HG02885 (cell line): ENCODE measurements at regions not wholly inside any gene's neighbourhood (a gene's known extent, or its start where the extent isn't known, plus 50 kb on each side); places are given as distances from the start of the nearest gene placed in this dataset.

ENCODE experiments used
- ATAC-seq: cut with Tn5 transposase; IDR thresholded peaks from one replicate; pipeline ENCODE4 v1.9.1; 2021; ENCODE audit warnings: mild to moderate bottlenecking; ENCODE audit not compliant: unreplicated experiment, poor library complexity

DNA sequence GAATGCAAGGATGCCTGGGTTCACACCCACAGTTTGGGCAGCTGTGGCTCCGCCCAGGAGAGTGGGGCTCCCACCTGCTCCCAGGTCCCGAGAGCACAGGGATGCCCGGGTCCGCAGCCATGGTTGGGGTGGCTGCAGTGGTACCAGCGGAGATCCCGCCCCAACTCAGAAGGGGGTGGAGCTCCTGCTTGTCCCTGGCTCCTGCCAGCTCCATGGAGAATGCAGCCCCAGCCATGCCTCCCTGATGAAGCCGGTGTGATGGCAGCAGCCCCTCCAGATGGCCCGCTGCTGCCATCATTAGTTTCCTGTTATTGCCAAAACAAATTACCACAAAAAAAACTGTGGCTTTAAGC, 113.1 kb upstream of the RUNX3 start:
- ATAC-seq: no peak

DNA sequence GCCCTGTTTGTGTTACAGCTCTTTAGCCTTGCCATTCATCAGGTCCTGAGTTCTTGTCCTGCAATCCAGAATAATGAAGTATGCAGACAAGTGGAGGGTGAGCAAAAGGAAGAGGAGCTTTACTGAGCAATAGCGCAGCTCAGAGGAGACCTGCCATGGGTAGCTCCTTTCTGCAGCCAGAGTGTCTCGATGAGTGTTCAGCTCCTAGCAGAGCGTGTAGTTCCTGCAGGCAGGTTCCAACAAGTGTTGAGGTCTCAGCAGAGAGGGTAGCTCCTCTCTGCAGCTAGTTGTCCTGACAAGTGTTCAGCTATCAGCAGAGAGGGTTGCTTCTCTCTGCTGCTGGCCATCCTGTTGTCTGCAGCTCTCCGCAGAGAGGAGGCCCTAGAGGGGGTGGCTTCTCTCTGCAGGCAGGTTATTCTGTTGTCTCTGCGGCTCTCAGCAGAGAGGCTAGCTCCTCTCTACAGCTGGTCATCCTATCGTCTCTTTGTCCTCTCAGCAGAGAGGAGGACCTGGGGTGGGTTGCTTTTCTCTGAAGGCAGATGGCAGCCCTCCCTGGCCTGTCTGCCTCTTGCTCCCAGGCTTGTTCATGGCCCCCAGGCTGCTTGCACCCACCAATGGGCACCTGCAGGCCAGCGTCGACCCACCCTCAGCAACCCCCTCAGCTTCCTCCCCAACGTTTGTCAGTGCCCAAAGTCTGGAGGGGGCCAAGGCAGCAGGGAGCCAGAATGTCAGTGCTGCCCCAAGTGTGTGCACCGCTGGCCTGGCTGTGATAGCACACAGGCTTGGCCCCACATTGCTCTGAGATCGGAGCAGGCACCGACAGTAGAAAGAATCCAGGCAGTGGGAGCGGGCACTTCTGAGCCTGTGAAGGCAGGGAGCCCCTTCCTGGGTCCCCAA, 112.5 kb upstream of the RUNX3 start:
- no peak for ATAC-seq

DNA sequence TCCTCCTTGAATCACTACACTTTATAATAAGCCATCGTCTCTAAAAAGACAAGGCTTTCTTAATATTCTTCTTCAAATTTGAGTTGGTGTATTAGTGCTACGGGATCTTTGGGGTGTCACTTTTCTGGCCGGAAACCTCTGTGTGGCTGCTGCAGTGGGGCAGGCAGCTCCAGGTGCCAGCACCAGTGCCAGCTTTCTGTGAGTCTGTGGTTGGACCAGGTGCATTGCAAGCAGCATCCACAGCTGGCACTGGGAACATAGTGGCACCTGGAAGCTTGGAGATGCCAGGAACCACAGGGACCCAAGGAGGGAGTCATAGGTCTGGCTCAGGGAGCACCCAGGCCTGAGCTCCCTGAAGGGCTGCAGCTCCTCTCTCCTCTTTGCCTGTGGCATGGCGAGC, 111.8 kb upstream of the RUNX3 start:
- ATAC-seq: no peak

DNA sequence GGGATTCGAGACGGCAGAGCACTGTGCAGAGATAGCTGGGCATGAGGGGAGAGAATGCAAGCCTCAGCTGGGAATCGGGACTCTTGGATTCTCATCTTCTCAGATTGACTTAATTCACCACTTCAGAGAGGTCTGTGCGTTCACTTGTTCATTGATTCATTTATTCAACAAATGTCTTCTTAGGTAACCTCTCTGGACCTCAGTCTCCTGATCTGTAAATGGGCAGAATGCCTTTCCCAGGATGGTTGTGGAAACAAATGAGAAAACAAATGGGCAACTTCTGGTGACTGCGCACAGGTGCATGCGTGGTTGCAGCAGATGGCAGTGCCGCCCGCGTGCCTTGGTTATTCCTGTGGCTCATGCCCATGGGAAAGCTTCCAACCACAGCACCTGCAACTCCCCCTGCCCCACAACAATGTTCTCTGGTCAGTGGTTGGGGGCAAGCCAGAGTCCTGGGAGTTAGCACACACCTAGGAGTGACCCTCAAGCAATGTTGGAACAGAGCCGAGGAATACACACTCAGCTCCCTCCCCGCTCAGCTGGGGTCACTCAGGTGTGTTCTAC, 110.1 kb upstream of the RUNX3 start:
- ATAC-seq: no peak

DNA sequence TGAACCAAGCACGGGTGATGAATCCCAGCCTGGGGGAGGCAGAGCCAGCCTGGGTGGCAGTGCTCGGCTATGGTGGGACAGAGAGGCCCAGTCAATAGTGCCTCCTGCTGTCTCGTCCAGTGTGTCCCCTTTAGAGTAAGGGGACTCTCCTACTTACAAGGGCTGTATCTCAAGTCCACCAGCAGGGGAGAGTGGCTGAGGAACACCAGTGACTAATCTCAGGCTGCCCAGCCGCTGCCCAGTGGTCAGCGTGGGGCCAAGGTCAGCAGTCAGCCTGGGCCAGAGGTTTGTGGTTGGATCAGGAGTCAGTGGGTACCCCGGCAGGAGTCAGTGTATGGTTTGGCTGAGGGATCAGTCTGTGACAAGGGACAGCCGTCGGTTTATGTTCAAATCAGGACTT, 109.2 kb upstream of the RUNX3 start:
- no peak for ATAC-seq

DNA sequence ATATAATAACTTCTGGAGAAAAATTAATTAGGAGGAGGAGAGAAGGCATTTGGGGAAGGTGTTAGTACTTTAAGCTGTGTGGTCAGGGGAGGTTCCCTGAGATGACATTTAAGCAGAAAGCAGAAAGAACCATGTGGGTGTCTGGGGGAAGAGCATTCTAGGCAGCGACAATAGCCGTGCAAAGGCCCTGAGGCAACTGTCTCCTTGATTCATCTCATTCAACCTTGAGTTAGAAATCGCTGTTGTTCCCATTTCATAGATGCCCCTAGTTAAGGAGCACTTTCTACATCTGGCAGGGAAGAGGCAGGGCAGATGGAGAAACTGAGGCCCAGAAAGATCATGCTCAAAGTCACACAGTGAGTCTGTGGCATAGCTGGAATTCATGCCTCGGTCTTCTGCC, 108.6 kb upstream of the RUNX3 start:
- no peak for ATAC-seq

DNA sequence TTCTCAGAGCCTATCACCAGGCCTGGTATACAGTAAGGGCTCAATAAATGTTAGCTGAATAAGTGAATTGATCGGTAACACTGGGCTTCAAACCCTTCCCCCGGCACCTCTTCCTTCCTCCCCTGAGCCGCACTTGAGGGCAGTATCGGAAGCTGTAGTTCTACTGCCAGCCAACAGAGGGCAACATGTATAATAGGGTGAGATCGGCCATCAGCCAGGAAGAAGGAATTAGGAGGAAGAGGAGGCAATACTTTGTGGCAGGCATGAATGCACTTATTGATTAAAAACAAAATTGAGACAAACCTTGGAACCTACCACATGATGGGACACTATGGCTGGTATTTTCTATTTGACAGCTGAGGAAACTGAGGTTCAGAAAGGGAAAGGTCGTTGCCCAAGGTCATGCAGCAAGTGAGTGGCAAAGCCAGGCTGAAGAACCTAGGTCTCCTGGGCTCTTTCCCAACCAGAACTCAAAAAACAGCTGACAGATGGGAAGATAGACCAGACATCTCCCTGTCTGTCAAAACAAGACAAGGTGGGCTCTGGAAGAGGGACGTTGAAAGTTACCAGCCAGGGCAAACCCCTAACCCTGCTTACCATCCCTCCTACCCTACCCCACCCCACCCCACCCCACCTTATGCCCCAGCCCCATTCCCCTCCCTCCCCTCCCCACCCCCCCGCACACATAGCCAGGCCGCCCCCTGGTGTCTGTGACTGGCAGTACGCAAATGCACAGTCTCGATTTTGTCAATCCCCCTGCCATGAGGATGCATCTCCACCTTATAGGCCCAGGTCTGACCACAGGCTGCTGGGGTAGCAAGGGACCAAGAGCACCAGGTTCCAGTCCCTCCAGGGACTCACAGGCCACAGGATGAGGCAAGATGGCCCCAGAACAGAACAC, 107.3 kb upstream of the RUNX3 start:
- no peak for ATAC-seq

DNA sequence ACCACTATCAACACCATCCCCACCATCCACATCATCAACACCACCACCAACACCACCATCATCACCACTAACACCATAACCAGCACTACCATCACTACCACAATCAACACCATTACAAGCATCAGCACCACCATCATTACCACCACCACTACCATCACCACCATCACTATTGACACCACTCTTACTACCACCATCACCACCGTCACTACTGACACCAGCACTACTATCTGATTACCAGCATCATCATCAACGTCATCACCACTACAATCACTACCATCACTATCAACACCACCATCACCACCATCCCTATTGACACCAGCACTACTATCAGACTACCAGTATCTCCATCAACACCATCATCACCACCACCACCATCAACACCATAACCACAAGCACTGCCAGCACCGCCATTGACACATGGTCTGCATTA, 106.1 kb upstream of the RUNX3 start:
- no peak for ATAC-seq

DNA sequence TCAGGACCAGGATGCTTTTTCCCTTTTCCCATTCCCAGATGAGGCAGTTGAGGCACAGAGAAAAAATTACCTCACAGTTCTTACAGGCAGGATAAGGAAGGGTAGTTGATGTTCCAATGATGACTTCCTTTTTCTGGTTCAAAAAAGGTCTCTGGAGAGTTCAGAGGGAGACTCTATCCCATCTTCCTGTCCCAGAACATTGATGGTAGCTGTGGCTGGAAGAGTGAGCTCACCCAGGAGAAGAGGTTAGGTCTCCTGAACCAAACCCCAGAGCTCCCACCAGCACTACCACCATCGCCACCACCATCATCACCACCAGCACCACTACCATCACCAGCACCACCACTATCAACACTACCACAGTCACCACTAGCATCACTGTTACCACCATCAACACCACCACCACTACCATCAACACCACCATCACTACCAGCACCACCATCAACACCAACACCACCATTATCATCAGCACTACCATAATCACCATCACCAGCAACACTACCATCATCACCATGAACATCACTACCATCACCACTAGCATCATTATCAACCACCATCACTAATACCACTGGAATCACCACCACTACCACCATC, 105.5 kb upstream of the RUNX3 start:
- ATAC-seq: no peak

DNA sequence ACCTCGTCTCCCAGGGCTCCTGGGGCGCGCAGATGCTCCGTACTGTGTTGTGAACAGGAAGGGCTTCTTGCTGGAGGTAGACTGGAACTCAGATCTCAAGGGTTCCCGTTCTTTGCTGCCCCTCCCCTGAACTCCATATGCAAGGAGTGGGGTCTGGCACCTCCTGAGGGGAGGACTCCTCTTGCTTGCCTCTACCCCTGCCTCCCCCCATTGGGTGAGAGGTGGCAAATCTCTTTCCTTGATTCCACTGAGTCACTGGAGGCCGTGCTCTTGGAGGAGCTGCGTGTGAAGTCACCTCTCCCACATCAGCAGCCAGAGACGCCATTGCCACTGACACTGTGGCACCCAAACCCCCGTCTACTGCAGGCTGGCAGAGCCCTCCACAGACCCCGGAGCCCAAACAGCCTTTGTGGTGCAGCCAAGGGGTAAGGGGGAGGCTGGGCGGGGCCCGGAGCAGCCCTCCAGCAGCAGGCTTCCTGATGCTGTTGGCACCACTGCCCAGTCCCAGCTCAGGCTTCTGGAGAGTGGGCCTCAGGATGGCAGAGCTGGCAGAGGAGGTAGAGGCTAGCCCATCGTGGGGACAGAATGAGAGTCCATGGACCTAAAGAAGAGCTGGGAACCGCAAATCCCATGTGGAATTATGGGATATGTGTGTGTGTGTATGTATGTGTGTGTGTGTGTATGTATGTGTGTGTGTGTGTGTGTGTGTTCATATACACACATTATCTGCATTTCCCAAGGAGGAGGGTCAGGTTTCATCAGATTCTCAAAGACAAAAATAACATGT, 104.9 kb upstream of the RUNX3 start:
- ATAC-seq: no peak

DNA sequence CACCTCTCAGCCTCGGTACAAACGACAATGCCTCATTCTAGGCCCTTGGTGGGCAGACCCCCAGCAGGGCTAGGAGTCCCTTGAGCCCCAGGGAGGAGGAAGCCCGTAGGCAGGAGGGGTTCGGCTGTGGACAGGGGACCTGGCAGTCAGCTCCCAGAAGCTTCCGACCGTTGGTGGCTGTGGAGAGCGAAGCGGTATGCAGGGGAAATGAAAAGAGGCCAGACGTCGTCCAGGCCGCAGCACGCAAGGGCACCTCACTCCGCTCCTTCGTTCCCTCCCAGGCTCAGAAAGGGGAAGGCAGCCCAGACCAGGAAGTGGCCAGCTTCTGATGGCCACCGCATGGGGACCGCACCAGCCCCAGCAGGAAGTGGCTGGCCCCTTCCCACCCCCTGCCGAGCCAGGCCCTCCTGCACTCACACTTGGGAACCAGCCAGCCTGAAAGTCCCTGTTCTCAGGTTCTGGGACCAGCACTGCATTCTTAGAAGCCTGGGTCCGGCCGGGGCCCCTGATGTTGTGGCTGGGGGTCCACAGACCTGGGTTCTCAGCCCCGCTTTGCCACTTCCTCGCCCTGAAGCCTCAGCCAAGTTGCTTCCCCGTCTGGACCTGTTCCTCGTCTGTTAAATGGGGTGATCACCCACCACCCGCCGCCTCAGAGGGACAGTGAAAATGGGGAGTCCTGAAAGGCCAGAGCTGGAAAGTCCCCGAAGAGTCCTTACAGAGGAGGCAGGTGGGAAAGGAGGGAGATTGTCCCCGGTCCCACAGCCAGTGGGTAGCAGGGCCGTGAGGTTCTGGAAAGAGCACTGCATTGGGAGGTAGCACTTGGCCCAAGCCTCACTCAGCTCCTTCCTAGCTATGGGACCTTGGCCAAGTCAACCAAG, 104.0 kb upstream of the RUNX3 start:
- no peak for ATAC-seq

DNA sequence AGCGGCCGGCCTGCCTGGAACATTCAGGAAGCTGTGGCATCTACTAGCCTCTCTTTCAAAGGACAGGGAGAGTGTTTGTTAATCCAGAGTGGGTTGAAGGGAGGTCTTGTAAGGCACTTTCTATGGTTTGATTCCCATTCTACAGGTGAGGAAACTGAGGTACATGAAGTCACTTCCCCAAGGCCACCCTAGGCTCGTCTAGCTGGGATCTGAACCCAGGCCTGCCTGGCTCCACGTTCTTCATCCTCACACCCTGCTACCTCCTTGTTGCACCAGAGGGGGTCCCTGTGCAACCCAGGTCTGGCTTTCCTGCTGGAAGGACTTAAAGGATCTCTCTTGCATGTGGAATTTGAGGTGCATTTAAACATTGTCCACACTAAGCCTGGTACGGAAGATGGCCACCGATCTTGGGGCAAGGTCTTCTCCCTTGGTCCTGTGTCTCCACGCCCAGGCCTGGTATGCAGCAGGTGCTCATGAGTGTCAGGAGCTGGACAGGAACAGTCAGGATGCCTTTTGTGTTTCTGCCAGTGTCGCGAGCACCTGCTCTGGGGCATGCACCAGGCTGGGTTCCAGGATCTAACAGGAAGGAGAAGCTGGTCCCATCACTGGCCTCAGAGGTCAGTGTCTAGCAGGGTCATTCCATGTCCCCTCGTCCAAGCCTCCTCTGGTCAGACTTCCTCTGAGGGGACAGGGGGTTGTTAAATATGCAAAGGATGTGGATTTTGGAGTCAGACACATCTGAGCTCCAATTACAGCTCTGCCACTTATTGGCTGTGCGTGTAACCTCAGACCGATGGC, 103.2 kb upstream of the RUNX3 start:
- ATAC-seq: no peak

DNA sequence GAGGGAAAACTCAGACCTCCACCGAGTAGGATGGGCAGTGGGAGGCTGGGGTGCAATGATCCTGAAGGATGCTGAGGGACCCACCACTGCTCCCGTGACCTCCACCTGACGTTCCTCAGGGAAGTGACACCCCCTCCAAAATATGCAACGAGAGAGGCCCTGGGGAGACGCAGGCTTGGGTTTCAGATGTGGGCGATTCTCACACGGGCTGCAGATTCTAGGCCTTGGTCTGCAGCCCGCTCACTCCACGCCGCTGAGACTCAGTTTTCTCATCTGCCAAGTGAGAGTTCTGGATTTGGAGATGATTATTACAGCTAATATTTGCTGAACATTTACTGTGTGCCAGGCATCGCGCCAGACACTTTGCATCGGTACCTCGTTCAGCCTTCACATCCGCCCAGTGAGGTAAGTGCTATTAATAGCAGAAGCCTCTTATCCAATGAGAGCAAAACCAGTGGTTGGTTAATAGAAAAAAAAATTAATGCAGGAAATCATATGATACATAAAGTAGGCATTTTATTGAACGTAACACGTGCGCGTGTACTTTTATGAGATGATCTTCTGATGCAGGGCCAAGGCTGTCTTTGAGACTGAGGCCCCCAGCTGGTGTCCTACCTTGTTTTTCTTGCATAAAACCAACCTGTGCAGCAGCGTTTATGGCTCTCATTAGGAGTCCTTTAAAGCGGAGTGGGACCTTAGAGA, 102.0 kb upstream of the RUNX3 start:
- ATAC-seq: peak; percentile 37

DNA sequence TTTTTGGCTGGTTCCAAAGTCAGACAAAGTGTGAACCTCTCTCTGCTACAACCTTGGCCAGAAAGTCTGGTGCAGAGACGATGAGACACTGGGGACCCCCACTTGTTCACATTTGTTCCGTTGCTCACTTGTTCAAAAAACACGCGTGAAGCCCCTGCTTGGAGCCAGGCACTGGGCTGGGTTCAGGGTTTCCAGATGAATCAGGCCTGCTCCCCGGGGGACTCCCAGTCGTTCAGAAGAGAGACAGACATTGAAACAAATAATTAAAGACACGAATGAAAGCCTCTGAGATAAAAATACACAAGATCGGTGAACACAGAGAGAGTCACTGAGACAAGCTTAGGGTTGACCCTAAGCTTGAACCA, 101.5 kb upstream of the RUNX3 start:
- peak; percentile 22 for ATAC-seq

DNA sequence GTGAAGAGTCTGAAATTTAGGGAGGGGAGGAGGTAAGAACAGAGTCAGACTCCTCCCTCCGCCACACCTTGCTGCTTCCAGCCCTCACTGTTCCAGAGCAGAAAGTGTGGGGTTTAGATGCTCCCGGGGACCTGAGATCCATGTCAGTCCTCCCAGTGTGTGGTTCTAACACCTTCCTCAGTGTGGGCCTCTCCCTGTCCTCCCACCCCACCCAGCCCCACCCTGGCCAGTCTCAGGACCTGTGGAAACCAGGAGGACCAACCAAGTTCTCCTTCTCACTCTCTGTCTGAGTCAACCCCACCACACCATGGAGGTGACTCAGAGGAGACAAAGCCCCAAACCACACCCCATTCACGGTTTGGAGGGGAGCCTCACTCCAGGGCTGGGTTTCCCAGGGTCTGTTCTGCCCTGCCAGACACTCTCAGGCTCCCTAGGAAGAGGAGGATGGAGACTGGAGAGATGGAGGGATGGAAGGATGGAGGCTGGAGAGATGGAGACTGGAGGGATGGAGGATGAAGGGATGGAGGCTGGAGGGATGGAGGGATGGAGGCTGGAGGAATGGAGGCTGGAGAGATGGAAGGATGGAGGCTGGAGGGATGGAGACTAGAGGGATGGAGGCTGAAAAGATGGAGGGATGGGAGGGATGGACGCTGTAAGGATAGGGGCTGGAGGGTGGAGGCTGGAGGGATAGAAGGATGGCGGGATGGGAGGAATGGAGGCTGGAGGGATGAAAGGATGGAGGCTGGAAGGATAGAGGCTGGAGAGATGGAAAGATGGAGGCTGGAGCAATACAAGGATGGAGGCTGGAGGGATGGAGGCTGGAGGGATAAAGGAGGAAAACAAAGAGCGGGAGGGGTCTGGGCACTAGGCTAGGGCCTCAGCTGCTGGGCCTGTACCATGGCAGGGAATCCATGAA, 100.9 kb upstream of the RUNX3 start:
- ATAC-seq: peak; percentile 56

DNA sequence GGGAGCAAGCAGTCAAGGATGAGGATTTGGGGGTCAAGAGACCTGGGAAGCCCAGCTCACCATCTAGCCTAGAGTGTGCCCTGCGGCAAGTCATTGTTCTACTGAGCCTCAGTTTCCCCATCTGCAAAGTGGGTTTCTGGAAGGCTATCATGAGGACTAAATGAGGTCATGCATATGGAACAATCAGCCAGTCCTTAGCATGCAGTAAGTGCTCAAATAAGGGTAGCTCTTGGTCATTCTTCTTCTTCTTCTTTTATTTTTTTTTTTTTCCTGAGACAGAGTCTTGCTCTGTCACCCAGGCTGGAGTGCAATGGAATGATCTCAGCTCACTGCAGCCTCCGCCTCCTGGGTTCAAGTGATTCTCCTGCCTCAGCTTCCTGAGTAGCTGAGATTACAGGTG, 99.9 kb upstream of the RUNX3 start:
- no peak for ATAC-seq
